ENCODE measurements at regions not wholly inside any gene's neighbourhood (a gene's known extent, or its start where the extent isn't known, plus 50 kb on each side); places are given as distances from the start of the nearest gene placed in this dataset.

GRCh38 chr2:106685180-106685897 is 198.2 kb downstream of the CD8B2 start:
- DNase-seq (ENCODE audit: low read depth) = no peak
- no peak for TF ChIP-seq CTCF (IDR thresholded peaks at IDR 0.05; ENCODE audit: insufficient read depth, low read depth, low read length)
- no peak overlapping the region for H3K4me3 ChIP-seq (ENCODE audit: low read depth, low read length)

GRCh38 chr2:106686814-106687213 is 199.2 kb downstream of the ST6GAL2 start:
- H3K4me3 ChIP-seq (ENCODE audit: low read depth, low read length) = no peak overlapping the region
- DNase-seq (ENCODE audit: low read depth) = no peak
- no peak for TF ChIP-seq CTCF (IDR thresholded peaks at IDR 0.05; ENCODE audit: insufficient read depth, low read depth, low read length)

- DNase-seq (ENCODE audit: low read depth) = no peak
- no peak for TF ChIP-seq CTCF (IDR thresholded peaks at IDR 0.05; ENCODE audit: insufficient read depth, low read depth, low read length)
- H3K4me3 ChIP-seq (ENCODE audit: low read depth, low read length) = no peak overlapping the region
Measured at GRCh38 chr2:106694964-106695470, 190.9 kb downstream of the ST6GAL2 start.

- no peak for TF ChIP-seq CTCF (IDR thresholded peaks at IDR 0.05; ENCODE audit: insufficient read depth, low read depth, low read length)
- no peak overlapping the region for H3K4me3 ChIP-seq (ENCODE audit: low read depth, low read length)
- DNase-seq (ENCODE audit: low read depth) = no peak
Measured at GRCh38 chr2:106695919-106696318, 190.0 kb downstream of the ST6GAL2 start.

GRCh38 chr2:106700616-106701015 is 185.4 kb downstream of the ST6GAL2 start:
- TF ChIP-seq CTCF (IDR thresholded peaks at IDR 0.05; ENCODE audit: insufficient read depth, low read depth, low read length) = no peak
- no peak for DNase-seq (ENCODE audit: low read depth)
- no peak overlapping the region for H3K4me3 ChIP-seq (ENCODE audit: low read depth, low read length)

GRCh38 chr2:106701203-106702022 is 184.6 kb downstream of the ST6GAL2 start:
- no peak for DNase-seq (ENCODE audit: low read depth)

More at GRCh38 chr2:106701203-106702022, 184.6 kb downstream of the ST6GAL2 start:
- TF ChIP-seq CTCF (IDR thresholded peaks at IDR 0.05; ENCODE audit: insufficient read depth, low read depth, low read length) = no peak
- H3K4me3 ChIP-seq (ENCODE audit: low read depth, low read length) = no peak overlapping the region

All from fibroblast of villous mesenchyme (primary cell).